Peyer's patch (tissue), 4 donors: ENCODE measurements at regions not wholly inside any gene's neighbourhood (a gene's known extent, or its start where the extent isn't known, plus 50 kb on each side); places are given as distances from the start of the nearest gene placed in this dataset.
"Not testable (repeated sequence)": the region's sequence is repeated elsewhere in the genome, so short reads cannot be mapped to it uniquely, and the experiment has no call there.

Source experiments
- DNase-seq, 3 donors: peaks; one replicate each; pipeline ENCODE4 v3.0.0-alpha.2; 2017 to 2019
- H3K27ac ChIP-seq, 4 donors: fragments of 200-600 bp; sonication (generic); one replicate each; pipeline ENCODE4 v1.5.1; 2016 to 2019
- H3K27me3 ChIP-seq, 2 donors: fragments of 200-600 bp; sonication (generic); one replicate each; pipeline ENCODE4 v1.5.1; 2019
- H3K36me3 ChIP-seq, 3 donors: fragments of 200-600 bp; sonication (generic); one replicate each; pipeline ENCODE4 v1.5.1; 2016 to 2019
- H3K4me1 ChIP-seq, 4 donors: fragments of 200-600 bp; sonication (generic); one replicate each; pipeline ENCODE4 v1.5.1; 2016 to 2019
- H3K4me3 ChIP-seq, 4 donors: fragments of 200-600 bp; sonication (generic); 1 replicate in 3 of 4; 2 replicates in 1 of 4; pipeline ENCODE4 v1.5.1; 2016 to 2019; ENCODE audit warnings: mild to moderate bottlenecking in 1 of 4
- H3K9me3 ChIP-seq, 4 donors: fragments of 200-600 bp; sonication (generic); one replicate each; pipeline ENCODE4 v1.5.1; 2016 to 2019; ENCODE audit warnings: mild to moderate bottlenecking in 1 of 4
- POLR2A ChIP-seq, 2 donors: fragments of 450-650 bp; IDR thresholded peaks; one replicate each; pipeline ENCODE4 v1.5.1; 2017; ENCODE audit warnings: antibody characterized with exemption in 2 of 2, mild to moderate bottlenecking in 2 of 2, moderate library complexity in 2 of 2
- TF ChIP-seq, protein P1 (sequence below), 6 experiments: fragments of 450-650 bp in 4 of 6; fragments of 200-600 bp in 2 of 6; sonication (generic) in 1 of 6; IDR thresholded peaks; one replicate each; pipeline ENCODE4 v1.5.1; 2017 to 2019; ENCODE audit warnings: antibody characterized with exemption in 6 of 6, mild to moderate bottlenecking in 3 of 6, moderate library complexity in 1 of 6

DNA sequence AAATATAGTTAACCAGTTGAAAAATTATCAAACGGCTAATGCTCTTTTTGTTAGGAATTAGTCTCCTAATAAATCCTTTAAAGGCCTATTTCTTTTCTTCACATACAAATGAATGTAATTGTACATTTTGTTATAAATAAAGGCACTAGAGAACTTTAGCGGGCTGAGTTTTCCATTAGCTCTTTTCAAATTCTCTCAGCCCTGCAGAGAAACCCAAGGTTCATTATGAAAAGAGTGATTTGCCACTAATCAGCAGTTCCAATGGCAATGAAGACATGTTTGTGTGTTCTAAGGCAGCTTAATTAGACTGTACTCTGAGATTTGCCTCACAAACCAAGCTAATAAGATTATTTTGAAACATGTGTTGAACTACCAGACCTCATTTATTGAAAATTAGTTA lies 64.6 kb upstream of the P2RY1 start:
- no peak overlapping the region for H3K4me3 ChIP-seq

DNA sequence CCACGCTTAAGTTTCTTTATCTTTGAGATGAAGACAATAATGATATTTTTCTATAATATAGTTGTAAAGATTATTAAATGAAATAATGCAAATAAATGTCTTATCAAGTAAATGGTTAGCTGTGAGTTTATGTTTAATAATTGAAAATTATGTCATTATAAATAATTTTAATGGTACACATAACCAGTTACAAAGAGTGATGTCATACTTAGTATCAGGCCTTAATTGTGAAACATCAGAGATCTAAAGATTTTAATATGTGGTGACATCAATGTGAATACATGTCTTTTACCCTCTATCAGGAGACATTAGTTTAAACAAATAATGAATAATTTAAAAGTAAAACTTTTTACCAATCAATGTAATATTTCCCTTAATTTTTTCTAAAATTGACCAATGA lies 63.8 kb upstream of the P2RY1 start:
- Histone ChIP-seq H3K27ac (no peak overlapping the region), H3K9me3 (no peaks in the 10 kb centered on the region), H3K27me3 (no peaks in the 10 kb centered on the region), H3K4me1 (no peaks in the 10 kb centered on the region), H3K4me3 (no peak overlapping the region), H3K36me3 (no peaks in the 10 kb centered on the region)
- TF ChIP-seq, protein P1, sequence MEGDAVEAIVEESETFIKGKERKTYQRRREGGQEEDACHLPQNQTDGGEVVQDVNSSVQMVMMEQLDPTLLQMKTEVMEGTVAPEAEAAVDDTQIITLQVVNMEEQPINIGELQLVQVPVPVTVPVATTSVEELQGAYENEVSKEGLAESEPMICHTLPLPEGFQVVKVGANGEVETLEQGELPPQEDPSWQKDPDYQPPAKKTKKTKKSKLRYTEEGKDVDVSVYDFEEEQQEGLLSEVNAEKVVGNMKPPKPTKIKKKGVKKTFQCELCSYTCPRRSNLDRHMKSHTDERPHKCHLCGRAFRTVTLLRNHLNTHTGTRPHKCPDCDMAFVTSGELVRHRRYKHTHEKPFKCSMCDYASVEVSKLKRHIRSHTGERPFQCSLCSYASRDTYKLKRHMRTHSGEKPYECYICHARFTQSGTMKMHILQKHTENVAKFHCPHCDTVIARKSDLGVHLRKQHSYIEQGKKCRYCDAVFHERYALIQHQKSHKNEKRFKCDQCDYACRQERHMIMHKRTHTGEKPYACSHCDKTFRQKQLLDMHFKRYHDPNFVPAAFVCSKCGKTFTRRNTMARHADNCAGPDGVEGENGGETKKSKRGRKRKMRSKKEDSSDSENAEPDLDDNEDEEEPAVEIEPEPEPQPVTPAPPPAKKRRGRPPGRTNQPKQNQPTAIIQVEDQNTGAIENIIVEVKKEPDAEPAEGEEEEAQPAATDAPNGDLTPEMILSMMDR (IDR thresholded peaks at IDR 0.05), result no peak
- no peak for TF ChIP-seq POLR2A (IDR thresholded peaks at IDR 0.05)
- no peak for DNase-seq

More for the DNA sequence above, 64.6 kb upstream of the P2RY1 start:
- Histone ChIP-seq H3K9me3 (no peaks in the 10 kb centered on the region), H3K27me3 (no peaks in the 10 kb centered on the region), H3K4me1 (no peaks in the 10 kb centered on the region), H3K36me3 (no peaks in the 10 kb centered on the region), H3K27ac (no peak overlapping the region)
- no peak for DNase-seq
- no peak for TF ChIP-seq POLR2A (IDR thresholded peaks at IDR 0.05)
- TF ChIP-seq, protein P1 (IDR thresholded peaks at IDR 0.05), result no peak

DNA sequence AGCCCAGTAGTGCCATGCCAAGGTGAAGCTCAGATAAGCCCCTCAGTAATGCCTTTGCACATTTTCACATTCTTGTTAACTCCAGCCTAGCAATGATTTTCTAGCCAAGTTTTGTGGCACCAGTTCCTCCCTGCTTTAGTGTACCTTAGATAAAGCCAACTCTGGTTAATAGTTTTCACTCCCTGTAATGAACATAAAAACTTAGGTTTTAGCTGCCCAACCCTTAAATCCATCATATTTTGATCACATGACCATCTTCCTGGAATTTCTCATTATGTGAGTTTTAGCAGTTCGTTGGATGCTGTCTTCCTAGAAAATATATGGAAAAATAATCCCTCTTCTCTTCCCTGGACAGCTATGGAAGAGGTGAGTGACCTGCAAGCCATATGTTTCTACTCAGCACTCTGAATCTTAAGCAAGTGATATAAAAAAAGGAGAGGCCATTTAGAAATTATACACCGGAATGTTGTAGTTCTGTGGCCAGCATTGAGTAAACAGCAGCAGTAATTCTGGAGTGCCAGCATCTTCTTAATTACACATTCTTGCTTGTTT lies 62.2 kb upstream of the P2RY1 start:
- Histone ChIP-seq H3K36me3 (no peaks in the 10 kb centered on the region), H3K4me1 (no peaks in the 10 kb centered on the region), H3K27ac (no peak overlapping the region), H3K9me3 (no peaks in the 10 kb centered on the region), H3K4me3 (no peak overlapping the region), H3K27me3 (no peaks in the 10 kb centered on the region)
- DNase-seq, result no peak
- TF ChIP-seq, protein P1 (IDR thresholded peaks at IDR 0.05), result no peak
- no peak for TF ChIP-seq POLR2A (IDR thresholded peaks at IDR 0.05)

- no peaks in the 10 kb centered on the region for H3K9me3 ChIP-seq
- no peaks in the 10 kb centered on the region for H3K36me3 ChIP-seq
- H3K4me1 ChIP-seq, result no peaks in the 10 kb centered on the region
- no peaks in the 10 kb centered on the region for H3K27me3 ChIP-seq
- no peak for TF ChIP-seq POLR2A (IDR thresholded peaks at IDR 0.05)
- TF ChIP-seq, protein P1 (IDR thresholded peaks at IDR 0.05), result no peak
- H3K4me3 ChIP-seq, result no peak overlapping the region
- H3K27ac ChIP-seq, result no peak overlapping the region
- no peak for DNase-seq
These were observed 61.3 kb upstream of the P2RY1 start for GRCh38 chr3:152773633-152774032.

- not testable (repeated sequence) for H3K27ac ChIP-seq, DNase-seq, H3K36me3 ChIP-seq, H3K27me3 ChIP-seq, H3K4me1 ChIP-seq, H3K9me3 ChIP-seq, H3K4me3 ChIP-seq
These were observed 60.7 kb upstream of the P2RY1 start for GRCh38 chr3:152774230-152774629.

GRCh38 chr3:152778022-152778421 lies 56.9 kb upstream of the P2RY1 start:
- no peak for TF ChIP-seq POLR2A (IDR thresholded peaks at IDR 0.05)
- TF ChIP-seq, protein P1 (IDR thresholded peaks at IDR 0.05), result no peak
- Histone ChIP-seq H3K4me1 (no peaks in the 10 kb centered on the region), H3K9me3 (no peaks in the 10 kb centered on the region), H3K27me3 (no peaks in the 10 kb centered on the region), H3K4me3 (no peak overlapping the region), H3K27ac (no peak overlapping the region), H3K36me3 (no peaks in the 10 kb centered on the region)
- DNase-seq, result no peak
